ENCODE measurements at regions not wholly inside any gene's neighbourhood (a gene's known extent, or its start where the extent isn't known, plus 50 kb on each side); places are given as distances from the start of the nearest gene placed in this dataset.

DNA sequence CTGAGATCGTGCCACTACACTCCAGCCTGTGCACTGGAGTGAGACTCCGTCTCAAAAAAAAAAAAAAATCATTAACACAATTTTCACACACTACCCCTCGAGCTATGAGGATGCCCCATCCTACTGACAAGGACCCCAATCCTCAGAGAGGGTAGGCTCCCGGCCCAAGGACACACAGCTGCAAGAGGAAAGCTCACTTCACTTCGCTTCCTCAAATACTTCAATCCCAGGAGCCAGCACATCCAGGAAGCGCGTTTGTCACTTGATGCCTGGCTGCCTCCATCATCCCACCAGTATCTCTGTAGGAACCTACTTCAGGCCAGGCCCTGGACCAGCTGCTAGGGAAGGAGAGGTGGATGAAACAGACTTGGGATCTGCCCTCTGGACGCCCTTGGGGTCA, 144.0 kb downstream of the CRYBB2 start:
- ATAC-seq = no peak
- Histone ChIP-seq H3K4me1 (peaks cover 0 to 28% (median 8%) of the 10 kb centered on the region in 4 donors), H3K4me3 (no peak overlapping the region), H3K27me3 (no peaks in the 10 kb centered on the region), H3K27ac (no peak overlapping the region), H3K36me3 (peaks cover 0 to 24% (median 6%) of the 10 kb centered on the region in 4 donors), H3K9me3 (no peaks in the 10 kb centered on the region)
- WGBS (ENCODE audit: insufficient coverage, low coverage, low lambda C conversion rate, missing lambda C conversion rate) = 82% methylated on average over 4 of the region's 8 CpGs
- TF ChIP-seq, protein P1, sequence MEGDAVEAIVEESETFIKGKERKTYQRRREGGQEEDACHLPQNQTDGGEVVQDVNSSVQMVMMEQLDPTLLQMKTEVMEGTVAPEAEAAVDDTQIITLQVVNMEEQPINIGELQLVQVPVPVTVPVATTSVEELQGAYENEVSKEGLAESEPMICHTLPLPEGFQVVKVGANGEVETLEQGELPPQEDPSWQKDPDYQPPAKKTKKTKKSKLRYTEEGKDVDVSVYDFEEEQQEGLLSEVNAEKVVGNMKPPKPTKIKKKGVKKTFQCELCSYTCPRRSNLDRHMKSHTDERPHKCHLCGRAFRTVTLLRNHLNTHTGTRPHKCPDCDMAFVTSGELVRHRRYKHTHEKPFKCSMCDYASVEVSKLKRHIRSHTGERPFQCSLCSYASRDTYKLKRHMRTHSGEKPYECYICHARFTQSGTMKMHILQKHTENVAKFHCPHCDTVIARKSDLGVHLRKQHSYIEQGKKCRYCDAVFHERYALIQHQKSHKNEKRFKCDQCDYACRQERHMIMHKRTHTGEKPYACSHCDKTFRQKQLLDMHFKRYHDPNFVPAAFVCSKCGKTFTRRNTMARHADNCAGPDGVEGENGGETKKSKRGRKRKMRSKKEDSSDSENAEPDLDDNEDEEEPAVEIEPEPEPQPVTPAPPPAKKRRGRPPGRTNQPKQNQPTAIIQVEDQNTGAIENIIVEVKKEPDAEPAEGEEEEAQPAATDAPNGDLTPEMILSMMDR (IDR thresholded peaks at IDR 0.05) = no peak
- TF ChIP-seq POLR2A (IDR thresholded peaks at IDR 0.05) = no peak
- DNase-seq = peak in 1 of 3 donors; percentile 27
- intact Hi-C loops (cut with DNase I) = no loop called here

DNA sequence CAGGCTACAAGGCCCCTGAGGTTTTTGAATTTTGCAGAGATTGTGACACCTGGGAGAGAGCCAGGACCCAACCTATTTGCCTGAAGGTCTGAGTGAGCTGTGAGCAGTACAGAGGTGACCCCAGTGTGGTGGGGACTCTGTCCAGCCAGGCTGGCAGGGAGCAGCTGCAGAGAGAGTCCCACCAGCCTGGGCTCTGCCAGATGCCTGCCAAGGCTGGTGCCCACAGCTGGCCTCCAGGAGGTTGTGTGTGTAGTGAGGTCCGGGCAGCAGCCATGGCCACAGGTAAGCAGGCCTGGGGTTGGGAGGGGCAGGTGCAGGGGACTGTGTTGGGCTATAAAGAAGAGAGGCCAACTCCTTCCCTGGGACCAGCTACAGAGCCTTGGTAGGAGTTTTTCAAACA, 144.8 kb downstream of the CRYBB2 start:
- Histone ChIP-seq H3K27me3 (no peaks in the 10 kb centered on the region), H3K9me3 (no peaks in the 10 kb centered on the region), H3K27ac (no peak overlapping the region), H3K4me3 (no peak overlapping the region), H3K4me1 (peaks cover 0 to 28% (median 8%) of the 10 kb centered on the region in 4 donors), H3K36me3 (peaks cover 0 to 16% (median 3%) of the 10 kb centered on the region in 4 donors)
- WGBS (ENCODE audit: insufficient coverage, low coverage, low lambda C conversion rate, missing lambda C conversion rate) = 60% methylated on average over 1 of the region's 1 CpG
- intact Hi-C loops (cut with DNase I) = no loop called here
- peak in 1 of 4 donors; percentile 15 for ATAC-seq
- TF ChIP-seq, protein P1 (IDR thresholded peaks at IDR 0.05) = no peak
- TF ChIP-seq POLR2A (IDR thresholded peaks at IDR 0.05) = no peak
- peak in 2 of 3 donors; percentile 16 to 41 for DNase-seq

DNA sequence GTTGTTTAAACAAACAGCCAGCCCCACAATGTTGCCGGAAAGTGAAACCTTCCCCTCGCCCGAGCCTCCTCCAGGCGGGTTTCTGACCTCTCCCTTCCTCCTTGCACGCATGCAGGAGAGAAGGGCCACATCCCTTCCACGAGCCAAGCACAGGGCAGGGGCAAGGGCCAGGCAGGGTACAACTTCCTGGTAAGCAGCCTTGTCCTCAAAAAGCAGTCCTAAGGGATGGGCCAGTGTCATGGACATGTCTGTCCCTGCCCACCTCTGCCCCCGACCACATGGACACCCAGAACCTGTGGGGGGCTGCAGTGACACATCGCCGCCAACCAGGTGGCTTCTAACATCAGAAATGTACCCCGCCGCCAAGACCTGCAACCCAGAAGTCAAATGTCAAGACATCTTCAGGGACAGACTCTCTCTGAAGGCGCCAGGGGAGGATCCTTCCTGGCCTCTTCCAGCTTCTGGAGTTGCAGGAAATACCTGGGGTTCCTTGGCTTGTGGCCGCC, 145.3 kb downstream of the CRYBB2 start:
- intact Hi-C loops (cut with DNase I) = no loop called here
- DNase-seq (peak in 2 of 3 donors; percentile 26 to 45), ATAC-seq (peak in 3 of 4 donors; percentile 3 to 26 (median 21))
- H3K36me3 ChIP-seq = peaks cover 0 to 11% (median under 1%) of the 10 kb centered on the region in 4 donors
- H3K4me3 ChIP-seq = no peak overlapping the region
- H3K27me3 ChIP-seq = no peaks in the 10 kb centered on the region
- no peak overlapping the region for H3K27ac ChIP-seq
- 4% methylated on average over 3 of the region's 13 CpGs for WGBS (ENCODE audit: insufficient coverage, low coverage, low lambda C conversion rate, missing lambda C conversion rate)
- H3K9me3 ChIP-seq = no peaks in the 10 kb centered on the region
- no peak for TF ChIP-seq POLR2A (IDR thresholded peaks at IDR 0.05)
- TF ChIP-seq, protein P1 (IDR thresholded peaks at IDR 0.05) = no peak
- peaks cover 0 to 28% (median 8%) of the 10 kb centered on the region in 4 donors for H3K4me1 ChIP-seq

DNA sequence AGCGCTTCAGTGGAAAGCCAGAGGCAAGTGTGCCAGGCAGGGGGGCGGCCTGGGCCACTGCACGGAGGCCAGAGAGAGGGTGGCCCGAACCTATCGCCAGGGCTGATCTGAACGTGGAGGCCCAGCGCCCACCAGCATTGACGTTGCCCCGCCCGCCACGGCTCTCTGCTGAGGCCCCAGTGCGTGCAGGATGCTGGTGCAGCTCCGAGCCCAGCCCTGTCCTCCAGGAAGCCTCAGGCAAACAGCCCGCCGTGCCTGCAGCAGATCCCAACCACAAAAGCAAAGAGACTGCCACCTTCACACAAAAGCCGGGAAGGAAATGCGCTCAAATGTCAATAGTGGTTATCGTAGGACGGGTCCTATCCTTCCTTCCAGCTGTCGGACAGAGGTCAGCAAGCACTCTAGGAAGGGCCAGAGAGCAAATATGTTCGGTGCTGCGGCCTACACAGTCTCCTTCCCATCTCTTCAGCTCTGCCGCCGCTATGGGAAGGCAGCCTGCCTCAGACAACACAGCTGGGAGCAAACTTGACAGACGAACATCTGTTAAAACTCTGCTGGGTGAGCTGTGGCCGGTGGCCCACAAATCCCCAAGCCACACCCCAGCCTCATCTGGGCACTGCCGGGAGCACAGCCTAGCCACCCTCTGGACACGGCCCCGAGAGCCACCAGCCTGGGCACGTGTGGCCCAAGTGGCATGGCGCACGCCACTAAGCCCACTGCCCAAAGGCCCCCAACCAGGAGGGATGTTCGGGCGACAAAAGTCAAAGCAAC, 146.2 kb downstream of the CRYBB2 start:
- Histone ChIP-seq H3K9me3 (no peaks in the 10 kb centered on the region), H3K36me3 (peaks cover 0 to 5% (median 0%) of the 10 kb centered on the region in 4 donors), H3K4me3 (no peak overlapping the region), H3K27me3 (no peaks in the 10 kb centered on the region), H3K27ac (no peak overlapping the region), H3K4me1 (peaks cover 0 to 28% (median 8%) of the 10 kb centered on the region in 4 donors)
- TF ChIP-seq, protein P1 (IDR thresholded peaks at IDR 0.05) = no peak
- TF ChIP-seq POLR2A (IDR thresholded peaks at IDR 0.05) = no peak
- DNase-seq (peak in 1 of 3 donors; percentile 46), ATAC-seq (peak; percentile 26 to 52 (median 36))
- WGBS (ENCODE audit: insufficient coverage, low coverage, low lambda C conversion rate, missing lambda C conversion rate) = 100% methylated on average over 1 of the region's 34 CpGs
- intact Hi-C loops (cut with DNase I) = no loop called here
